ENCODE measurements at regions not wholly inside any gene's neighbourhood (a gene's known extent, or its start where the extent isn't known, plus 50 kb on each side); places are given as distances from the start of the nearest gene placed in this dataset.

DNA sequence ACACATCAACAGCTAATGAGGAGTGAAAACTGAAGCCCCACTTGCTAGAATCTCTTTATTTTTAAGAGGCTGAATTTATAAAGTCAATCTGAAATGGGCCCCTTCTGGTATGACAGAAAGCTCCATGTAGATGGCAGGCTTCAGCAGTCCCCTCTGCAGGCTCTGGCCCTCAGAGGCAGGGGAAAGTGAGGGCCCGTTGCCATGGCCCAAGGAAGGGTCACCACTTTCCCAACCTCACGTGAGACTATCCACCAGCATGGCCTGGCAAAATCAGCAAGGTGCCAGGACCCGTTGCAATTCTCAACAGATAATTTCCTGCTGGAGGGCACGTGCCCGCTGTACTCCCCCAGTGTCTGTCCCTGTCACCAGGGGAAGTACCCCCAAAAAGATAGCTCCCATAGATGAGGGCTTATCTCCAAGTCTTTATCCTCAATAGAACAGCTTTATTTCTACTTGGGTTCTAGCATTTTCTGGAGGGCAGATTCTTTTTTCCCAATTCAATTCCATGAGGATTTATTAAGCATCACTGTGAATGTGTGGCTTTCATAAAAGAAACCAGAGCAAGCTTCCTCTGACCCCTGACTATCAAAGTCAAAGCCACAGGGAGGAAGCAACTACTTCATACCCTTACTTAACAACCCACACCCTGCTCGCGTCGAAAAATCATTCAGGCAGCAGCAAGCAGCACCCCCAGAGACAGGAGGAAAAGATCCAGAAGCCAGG, 85.4 kb upstream of the FSTL4 start:
- Histone ChIP-seq H2AFZ (ENCODE audit: low read length) (no peak overlapping the region), H3K14ac (ENCODE audit: insufficient read length) (no peak overlapping the region), H3K4me3 (ENCODE audit: extremely low read depth in 1 of 4, insufficient read depth in 2 of 4, low read depth in 3 of 4, low read length in 4 of 4) (no peak overlapping the region), H4K20me1 (replicated peaks in 1 of 2; ENCODE audit: control insufficient read depth in 1 of 2, insufficient read depth in 2 of 2, low read length in 2 of 2) (no peaks in the 10 kb centered on the region), H3K27me3 (replicated peaks in 1 of 4; ENCODE audit: control insufficient read depth in 3 of 4, extremely low read depth in 1 of 4, insufficient read depth in 3 of 4, low read length in 3 of 4) (no peaks in the 10 kb centered on the region), H4K5ac (ENCODE audit: insufficient read length, low read depth, low read length) (no peak overlapping the region), H3K4ac (replicated peaks; ENCODE audit: insufficient read length, low read depth, low read length) (no peak overlapping the region), H3K36me3 (ENCODE audit: control insufficient read depth in 2 of 4, insufficient read depth in 4 of 4, low read length in 3 of 4) (no peaks in the 10 kb centered on the region), H2AK5ac (ENCODE audit: low read depth, low read length) (no peak overlapping the region), H3K23ac (ENCODE audit: insufficient read length) (no peak overlapping the region), H3K9me3 (ENCODE audit: insufficient read depth in 2 of 2, low read depth in 1 of 2, low read length in 1 of 2) (no peaks in the 10 kb centered on the region), H3K23me2 (ENCODE audit: low read depth, low read length) (peaks cover 4% of the 10 kb centered on the region; the same call in 1 of the 2 replicates), H3K79me2 (ENCODE audit: control insufficient read depth in 1 of 2, insufficient read depth in 2 of 2, low read length in 2 of 2) (no peaks in the 10 kb centered on the region), H3K4me2 (ENCODE audit: insufficient read depth in 1 of 2, low read depth in 2 of 2, low read length in 2 of 2) (no peak overlapping the region), H4K8ac (ENCODE audit: extremely low read depth, insufficient read depth, low read length) (no peak overlapping the region), H4K91ac (replicated peaks; ENCODE audit: insufficient read length, low read length) (no peak overlapping the region), H3K79me1 (ENCODE audit: low read depth, low read length) (no peaks in the 10 kb centered on the region), H3K4me1 (replicated peaks in 1 of 4; ENCODE audit: control insufficient read depth in 3 of 4, insufficient read depth in 4 of 4, low read length in 3 of 4) (no peaks in the 10 kb centered on the region), H3K9ac (replicated peaks in 1 of 4; ENCODE audit: extremely low read depth in 1 of 4, low read depth in 3 of 4, low read length in 3 of 4) (no peak overlapping the region), H3K56ac (replicated peaks; ENCODE audit: insufficient read length, low read depth, low read length) (no peak overlapping the region), H3K18ac (ENCODE audit: extremely low read depth, low read length) (no peak overlapping the region), H2BK12ac (ENCODE audit: low read depth, low read length) (no peak overlapping the region), H2BK20ac (ENCODE audit: low read length) (no peak overlapping the region), H2BK120ac (replicated peaks; ENCODE audit: low read depth, low read length) (no peak overlapping the region), H2BK5ac (ENCODE audit: low read depth, low read length) (no peak overlapping the region), H2BK15ac (ENCODE audit: low read length) (no peak overlapping the region), H3K27ac (ENCODE audit: low read depth, low read length) (no peak overlapping the region)
- no peak for DNase-seq (ENCODE audit: low read depth in 1 of 2, low spot score in 2 of 2)
- FAIRE-seq = no peak
- WGBS, 2 experiments (ENCODE audit: extremely low coverage in 1 of 2, insufficient coverage in 1 of 2, insufficient read length in 1 of 2, insufficient replicate concordance in 2 of 2, low coverage in 1 of 2, low lambda C conversion rate in 2 of 2, missing lambda C conversion rate in 1 of 2) = 87% methylated on average over 8 of the region's 8 CpGs; no CpG with 5 or more reads in 1 of the 2 experiments
- ChIA-PET CTCF (ENCODE audit: partially characterized antibody) (interaction anchor here (0.7 to 1.7 kb wide), 2 partner anchors 172 to 329 kb away, joined by 3 to 4 read pairs; no protein-coding TSS in a partner anchor), POLR2A (ENCODE audit: partially characterized antibody) (no interaction called here)
- no peak for TF ChIP-seq EZH2 (IDR thresholded peaks at IDR 0.05; ENCODE audit: low read depth, low read length, severe bottlenecking)
- TF ChIP-seq EGR1 (IDR thresholded peaks at IDR 0.05; ENCODE audit: borderline replicate concordance, low read depth, low read length) = no peak
- TF ChIP-seq MAX (IDR thresholded peaks at IDR 0.05) = no peak
- TF ChIP-seq KDM1A (IDR thresholded peaks at IDR 0.05; ENCODE audit: borderline replicate concordance, low read length) = no peak
- TF ChIP-seq SP4 (IDR thresholded peaks at IDR 0.05; ENCODE audit: low read length) = no peak
- TF ChIP-seq, protein P1, sequence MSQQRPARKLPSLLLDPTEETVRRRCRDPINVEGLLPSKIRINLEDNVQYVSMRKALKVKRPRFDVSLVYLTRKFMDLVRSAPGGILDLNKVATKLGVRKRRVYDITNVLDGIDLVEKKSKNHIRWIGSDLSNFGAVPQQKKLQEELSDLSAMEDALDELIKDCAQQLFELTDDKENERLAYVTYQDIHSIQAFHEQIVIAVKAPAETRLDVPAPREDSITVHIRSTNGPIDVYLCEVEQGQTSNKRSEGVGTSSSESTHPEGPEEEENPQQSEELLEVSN (IDR thresholded peaks at IDR 0.05) = no peak
- no peak for TF ChIP-seq TCF12 (IDR thresholded peaks at IDR 0.05; ENCODE audit: low read depth, low read length)
- TF ChIP-seq TEAD4 (IDR thresholded peaks at IDR 0.05; ENCODE audit: low read depth, low read length) = no peak
- TF ChIP-seq GTF2F1 (IDR thresholded peaks at IDR 0.05; ENCODE audit: borderline replicate concordance, low read depth, low read length) = no peak
- no peak for TF ChIP-seq RXRA (IDR thresholded peaks at IDR 0.05; ENCODE audit: insufficient read depth, low read depth, low read length)
- TF ChIP-seq GABPA (IDR thresholded peaks at IDR 0.05; ENCODE audit: borderline replicate concordance, insufficient read depth, low read length) = no peak
- no peak for TF ChIP-seq NANOG (IDR thresholded peaks at IDR 0.05; ENCODE audit: insufficient read depth, low read depth, low read length, poor library complexity, severe bottlenecking)
- TF ChIP-seq YY1 (IDR thresholded peaks at IDR 0.05; ENCODE audit: low read depth, low read length) = no peak
